Chondrocyte (in vitro differentiated cells): ENCODE measurements at regions not wholly inside any gene's neighbourhood (a gene's known extent, or its start where the extent isn't known, plus 50 kb on each side); places are given as distances from the start of the nearest gene placed in this dataset.

Experiments
- DNase-seq: peaks from one replicate; pipeline ENCODE4 v3.0.0; 2021; ENCODE audit warnings: mixed read lengths, low spot score
- H3K27ac Mint-ChIP-seq: one replicate; pipeline ENCODE4 v1.8.0; 2021; ENCODE audit warnings: mild to moderate bottlenecking, moderate library complexity, mixed read lengths; ENCODE audit not compliant: unreplicated experiment
- H3K27me3 Mint-ChIP-seq: 2 replicates; pipeline ENCODE4 v1.8.0; 2021; ENCODE audit warnings: low read depth, mixed read lengths
- H3K36me3 Mint-ChIP-seq: 2 replicates; pipeline ENCODE4 v1.8.0; 2021; ENCODE audit warnings: low read depth, mixed read lengths
- H3K4me1 Mint-ChIP-seq: 2 replicates; pipeline ENCODE4 v1.8.0; 2021; ENCODE audit warnings: low read depth, mild to moderate bottlenecking, mixed read lengths
- H3K4me3 Mint-ChIP-seq: one replicate; pipeline ENCODE4 v1.8.0; 2021; ENCODE audit warnings: mild to moderate bottlenecking, moderate library complexity, mixed read lengths; ENCODE audit not compliant: unreplicated experiment
- H3K9me3 Mint-ChIP-seq: 2 replicates; pipeline ENCODE4 v1.8.0; 2021; ENCODE audit warnings: low read depth, mixed read lengths
- TF ChIP-seq, protein P1 (sequence below): fragments of 200-600 bp; sonication (generic); IDR thresholded peaks from 2 replicates; pipeline ENCODE4 v1.5.0; 2021; ENCODE audit warnings: antibody characterized with exemption, mild to moderate bottlenecking, moderate library complexity

DNA sequence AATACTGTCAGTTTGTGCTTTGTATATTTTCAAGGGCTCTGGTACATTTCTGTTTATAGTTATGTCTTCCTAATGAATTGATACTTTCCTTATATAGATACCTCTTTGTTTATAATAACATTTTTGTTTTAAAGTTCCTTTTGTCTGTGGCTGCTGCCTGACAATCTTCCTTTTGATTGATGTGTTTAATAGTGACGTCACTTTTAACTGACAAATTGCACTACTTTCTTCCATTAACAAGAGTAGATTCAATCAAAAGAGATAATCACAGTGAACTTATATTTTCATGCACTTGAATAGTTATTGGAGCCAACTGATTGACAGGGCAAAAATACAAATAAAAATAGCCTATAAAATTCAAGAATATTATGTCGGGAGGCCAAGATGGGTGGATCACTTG lies 371.7 kb downstream of the ANXA1 start:
- TF ChIP-seq, protein P1, sequence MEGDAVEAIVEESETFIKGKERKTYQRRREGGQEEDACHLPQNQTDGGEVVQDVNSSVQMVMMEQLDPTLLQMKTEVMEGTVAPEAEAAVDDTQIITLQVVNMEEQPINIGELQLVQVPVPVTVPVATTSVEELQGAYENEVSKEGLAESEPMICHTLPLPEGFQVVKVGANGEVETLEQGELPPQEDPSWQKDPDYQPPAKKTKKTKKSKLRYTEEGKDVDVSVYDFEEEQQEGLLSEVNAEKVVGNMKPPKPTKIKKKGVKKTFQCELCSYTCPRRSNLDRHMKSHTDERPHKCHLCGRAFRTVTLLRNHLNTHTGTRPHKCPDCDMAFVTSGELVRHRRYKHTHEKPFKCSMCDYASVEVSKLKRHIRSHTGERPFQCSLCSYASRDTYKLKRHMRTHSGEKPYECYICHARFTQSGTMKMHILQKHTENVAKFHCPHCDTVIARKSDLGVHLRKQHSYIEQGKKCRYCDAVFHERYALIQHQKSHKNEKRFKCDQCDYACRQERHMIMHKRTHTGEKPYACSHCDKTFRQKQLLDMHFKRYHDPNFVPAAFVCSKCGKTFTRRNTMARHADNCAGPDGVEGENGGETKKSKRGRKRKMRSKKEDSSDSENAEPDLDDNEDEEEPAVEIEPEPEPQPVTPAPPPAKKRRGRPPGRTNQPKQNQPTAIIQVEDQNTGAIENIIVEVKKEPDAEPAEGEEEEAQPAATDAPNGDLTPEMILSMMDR = no peak
- H3K27ac Mint-ChIP-seq = no peak overlapping the region
- H3K4me1 Mint-ChIP-seq = no peaks in the 10 kb centered on the region
- no peaks in the 10 kb centered on the region for H3K36me3 Mint-ChIP-seq
- H3K27me3 Mint-ChIP-seq = peaks cover 3% of the 10 kb centered on the region
- H3K9me3 Mint-ChIP-seq = no peaks in the 10 kb centered on the region
- no peak overlapping the region for H3K4me3 Mint-ChIP-seq
- DNase-seq = no peak

DNA sequence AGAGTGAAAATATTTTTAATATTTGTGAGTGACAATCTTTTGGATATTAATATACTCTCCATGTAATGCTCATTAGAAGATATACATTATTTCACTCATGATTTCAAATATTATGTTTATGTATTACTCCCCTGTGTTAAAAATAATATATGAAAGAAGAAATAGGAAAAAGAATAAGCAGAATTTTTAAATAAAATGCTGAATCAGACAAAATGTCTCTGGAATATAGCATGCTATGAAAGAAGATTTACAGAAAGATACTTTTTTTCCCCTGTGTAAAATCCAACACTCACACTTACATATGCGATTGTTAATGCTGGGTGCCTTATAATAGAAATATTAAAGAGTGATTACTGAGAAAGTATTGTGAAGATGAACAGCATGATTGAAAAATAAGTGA lies 373.7 kb downstream of the ANXA1 start:
- no peak for DNase-seq
- no peak overlapping the region for H3K27ac Mint-ChIP-seq
- no peak overlapping the region for H3K4me3 Mint-ChIP-seq
- TF ChIP-seq, protein P1 = no peak
- H3K27me3 Mint-ChIP-seq = peaks cover 3% of the 10 kb centered on the region
- H3K36me3 Mint-ChIP-seq = no peaks in the 10 kb centered on the region
- H3K9me3 Mint-ChIP-seq = no peaks in the 10 kb centered on the region
- H3K4me1 Mint-ChIP-seq = no peaks in the 10 kb centered on the region

GRCh38 chr9:73527521-73527920 lies 375.9 kb downstream of the ANXA1 start:
- no peaks in the 10 kb centered on the region for H3K4me1 Mint-ChIP-seq
- no peak overlapping the region for H3K27ac Mint-ChIP-seq
- TF ChIP-seq, protein P1 = no peak
- H3K36me3 Mint-ChIP-seq = no peaks in the 10 kb centered on the region
- DNase-seq = no peak
- no peak overlapping the region for H3K4me3 Mint-ChIP-seq
- no peaks in the 10 kb centered on the region for H3K9me3 Mint-ChIP-seq
- peaks cover 3% of the 10 kb centered on the region for H3K27me3 Mint-ChIP-seq

DNA sequence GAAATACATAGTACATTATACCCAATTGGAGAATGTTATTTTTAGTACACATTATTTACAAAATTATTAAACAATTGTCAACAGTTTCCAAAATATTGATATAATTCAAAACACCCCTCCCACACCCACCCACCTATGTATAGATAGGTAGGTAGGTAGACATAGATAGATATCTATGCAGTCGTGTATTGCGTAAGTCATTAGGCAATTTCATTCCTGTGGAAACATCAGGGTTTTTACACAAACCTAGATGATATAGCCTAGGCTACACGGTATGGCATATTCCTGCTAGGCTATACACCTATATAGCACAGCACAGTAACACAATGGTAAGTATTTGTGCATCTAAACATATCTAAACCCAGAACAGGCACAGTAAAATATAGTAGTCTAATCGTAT lies 377.3 kb downstream of the ANXA1 start:
- TF ChIP-seq, protein P1 = no peak
- DNase-seq = no peak
- Mint-ChIP-seq H3K4me3 (no peak overlapping the region), H3K27ac (no peak overlapping the region), H3K4me1 (no peaks in the 10 kb centered on the region), H3K9me3 (no peaks in the 10 kb centered on the region), H3K36me3 (no peaks in the 10 kb centered on the region), H3K27me3 (peaks cover 3% of the 10 kb centered on the region)

DNA sequence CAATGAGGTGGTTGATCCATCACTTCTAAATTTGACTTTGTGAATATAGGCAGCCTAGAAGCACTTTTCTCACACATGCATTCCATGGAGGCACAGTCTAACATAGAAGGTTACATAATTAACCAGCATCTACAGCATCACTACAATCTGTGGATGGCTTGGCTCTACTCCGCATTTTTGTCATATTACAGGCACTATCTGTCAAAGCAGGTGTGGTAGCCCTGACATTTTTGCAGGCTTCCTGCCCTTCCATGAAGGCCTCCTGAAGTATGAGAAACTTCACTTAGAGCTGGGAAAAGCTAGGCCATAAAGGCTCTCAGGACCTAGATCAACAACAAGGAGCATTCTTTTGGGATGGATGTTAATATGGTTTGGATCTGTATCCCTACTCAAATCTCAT lies 378.0 kb downstream of the ANXA1 start:
- no peak overlapping the region for H3K4me3 Mint-ChIP-seq
- no peaks in the 10 kb centered on the region for H3K4me1 Mint-ChIP-seq
- TF ChIP-seq, protein P1 = no peak
- no peaks in the 10 kb centered on the region for H3K36me3 Mint-ChIP-seq
- H3K27ac Mint-ChIP-seq = no peak overlapping the region
- DNase-seq = no peak
- no peaks in the 10 kb centered on the region for H3K9me3 Mint-ChIP-seq
- peaks cover 3% of the 10 kb centered on the region for H3K27me3 Mint-ChIP-seq
